ENCODE measurements at regions not wholly inside any gene's neighbourhood (a gene's known extent, or its start where the extent isn't known, plus 50 kb on each side); places are given as distances from the start of the nearest gene placed in this dataset.

GRCh38 chr18:78742218-78742745, 237.3 kb upstream of the SALL3 start:
- H3K4me3 ChIP-seq (ENCODE audit: low read depth, low read length): no peak overlapping the region
- no peak for TF ChIP-seq CTCF (conservative IDR thresholded peaks at IDR 0.05; ENCODE audit: low read depth, low read length)
- no peak for DNase-seq (ENCODE audit: low read depth)

GRCh38 chr18:78743078-78743477, 236.5 kb upstream of the SALL3 start:
- no peak overlapping the region for H3K4me3 ChIP-seq (ENCODE audit: low read depth, low read length)
- TF ChIP-seq CTCF (conservative IDR thresholded peaks at IDR 0.05; ENCODE audit: low read depth, low read length): no peak
- no peak for DNase-seq (ENCODE audit: low read depth)

- no peak for TF ChIP-seq CTCF (conservative IDR thresholded peaks at IDR 0.05; ENCODE audit: low read depth, low read length)
- DNase-seq (ENCODE audit: low read depth): no peak
- H3K4me3 ChIP-seq (ENCODE audit: low read depth, low read length): no peak overlapping the region
Observed at GRCh38 chr18:78751664-78752063, 228.0 kb upstream of the SALL3 start.

GRCh38 chr18:78753240-78753639, 226.4 kb upstream of the SALL3 start:
- H3K4me3 ChIP-seq (ENCODE audit: low read depth, low read length): no peak overlapping the region
- DNase-seq (ENCODE audit: low read depth): no peak
- no peak for TF ChIP-seq CTCF (conservative IDR thresholded peaks at IDR 0.05; ENCODE audit: low read depth, low read length)

- TF ChIP-seq CTCF (conservative IDR thresholded peaks at IDR 0.05; ENCODE audit: low read depth, low read length): no peak
- H3K4me3 ChIP-seq (ENCODE audit: low read depth, low read length): no peak overlapping the region
- no peak for DNase-seq (ENCODE audit: low read depth)
Observed at GRCh38 chr18:78754311-78755043, 225.1 kb upstream of the SALL3 start.

- no peak overlapping the region for H3K4me3 ChIP-seq (ENCODE audit: low read depth, low read length)
- DNase-seq (ENCODE audit: low read depth): no peak
- TF ChIP-seq CTCF (conservative IDR thresholded peaks at IDR 0.05; ENCODE audit: low read depth, low read length): no peak
Observed at GRCh38 chr18:78757014-78757413, 222.6 kb upstream of the SALL3 start.

GRCh38 chr18:78758496-78758895, 221.1 kb upstream of the SALL3 start:
- DNase-seq (ENCODE audit: low read depth): no peak
- TF ChIP-seq CTCF (conservative IDR thresholded peaks at IDR 0.05; ENCODE audit: low read depth, low read length): no peak
- no peak overlapping the region for H3K4me3 ChIP-seq (ENCODE audit: low read depth, low read length)
